ENCODE measurements at regions not wholly inside any gene's neighbourhood (a gene's known extent, or its start where the extent isn't known, plus 50 kb on each side); places are given as distances from the start of the nearest gene placed in this dataset.
A peak's percentile ranks its signal among the peaks of the same experiment; 100 is the strongest.

DNA sequence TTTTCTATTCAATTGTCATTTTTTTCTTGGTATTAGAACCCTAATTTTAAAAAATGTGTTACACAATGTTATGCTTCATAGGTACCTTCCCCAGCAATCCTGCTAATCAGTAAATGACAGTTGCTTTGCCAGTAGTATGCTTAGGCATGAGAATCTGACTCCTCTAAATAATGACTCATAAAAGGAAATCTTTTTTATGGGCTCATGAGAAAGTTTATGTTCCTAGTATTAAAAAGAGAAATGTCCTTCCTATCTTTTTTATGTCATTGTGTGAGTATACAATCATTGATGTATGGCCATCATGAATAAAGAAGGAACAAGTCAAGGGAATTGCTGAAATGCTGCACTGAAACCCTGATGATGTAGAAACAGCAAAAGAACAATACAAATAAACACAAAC, 1237.7 kb upstream of the PCDH20 start:
- DNase-seq (ENCODE audit: low read depth), result no peak

DNA sequence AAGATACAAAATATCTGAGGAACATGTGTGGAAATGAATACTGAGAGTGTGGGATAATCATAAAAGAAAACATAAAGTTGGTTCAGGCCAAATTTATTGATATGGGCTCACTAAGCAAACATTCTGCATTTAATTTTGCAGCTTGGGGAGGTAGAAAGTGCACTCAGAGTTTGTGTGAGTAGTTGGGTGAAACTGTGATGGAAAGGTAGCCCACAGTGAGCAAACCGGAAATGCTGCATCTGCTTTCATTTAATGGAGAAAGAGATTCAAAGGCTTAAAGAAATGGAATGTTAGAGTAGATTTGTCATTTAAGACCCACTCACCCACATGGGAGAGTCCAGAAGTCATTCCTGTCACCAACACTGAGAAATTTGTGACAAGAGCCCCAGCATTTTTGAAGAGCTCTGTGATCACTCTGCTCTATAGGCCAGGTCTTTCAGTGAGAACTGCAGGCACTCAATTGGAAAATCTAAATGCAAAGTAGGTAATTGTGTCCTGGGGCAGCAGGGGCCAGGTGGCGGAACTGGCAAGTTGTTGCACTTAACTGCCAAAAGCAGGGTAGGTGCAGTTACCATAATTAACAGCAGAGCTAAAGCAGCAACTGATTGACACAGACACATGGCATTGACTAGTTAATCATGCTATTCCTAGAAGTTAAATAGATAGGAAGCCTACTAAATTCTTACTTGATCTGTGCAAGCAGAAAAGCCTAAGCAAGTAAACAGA, 1228.3 kb upstream of the PCDH20 start:
- no peak for DNase-seq (ENCODE audit: low read depth)

DNA sequence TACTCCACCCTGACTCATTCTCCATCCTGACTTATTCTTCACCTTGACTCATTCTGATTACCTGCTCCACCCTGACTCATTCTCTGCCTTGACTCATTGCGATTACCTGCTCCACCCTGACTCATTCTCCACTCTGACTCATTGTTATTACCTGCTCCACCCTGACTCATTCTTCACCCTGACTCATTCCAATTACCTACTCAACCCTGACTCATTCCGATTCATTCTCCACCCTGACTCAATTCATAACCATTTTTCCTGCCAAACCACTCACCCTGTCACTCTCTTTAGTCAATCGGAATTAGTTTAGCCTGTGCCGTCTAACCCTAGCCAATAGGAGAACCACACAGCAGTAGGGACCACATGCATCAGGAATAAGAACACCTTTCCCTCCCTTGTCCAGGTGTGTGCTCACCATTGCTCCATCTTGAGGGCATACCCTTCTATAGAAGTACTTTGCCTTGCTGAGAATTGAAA, 1227.4 kb upstream of the PCDH20 start:
- peak; percentile 39 for DNase-seq (ENCODE audit: low read depth)

DNA sequence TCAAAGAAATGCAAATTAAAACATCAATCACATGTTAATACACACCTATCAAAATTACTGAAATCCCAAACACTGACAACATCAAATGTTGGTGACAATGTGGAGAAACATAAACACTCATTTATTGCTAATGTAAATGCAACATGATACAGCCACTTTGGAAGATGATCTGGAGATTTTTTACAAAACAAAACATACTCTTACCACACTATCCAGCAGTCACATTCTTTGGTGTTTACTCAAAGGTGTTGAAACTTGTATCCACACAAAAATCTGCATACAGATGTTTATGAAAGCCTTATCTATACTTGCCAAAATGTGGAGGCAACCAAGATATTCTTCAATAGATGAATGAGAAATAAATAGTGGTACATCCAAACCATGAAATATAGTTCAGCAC, 1219.5 kb upstream of the PCDH20 start:
- DNase-seq (ENCODE audit: low read depth), result no peak

DNA sequence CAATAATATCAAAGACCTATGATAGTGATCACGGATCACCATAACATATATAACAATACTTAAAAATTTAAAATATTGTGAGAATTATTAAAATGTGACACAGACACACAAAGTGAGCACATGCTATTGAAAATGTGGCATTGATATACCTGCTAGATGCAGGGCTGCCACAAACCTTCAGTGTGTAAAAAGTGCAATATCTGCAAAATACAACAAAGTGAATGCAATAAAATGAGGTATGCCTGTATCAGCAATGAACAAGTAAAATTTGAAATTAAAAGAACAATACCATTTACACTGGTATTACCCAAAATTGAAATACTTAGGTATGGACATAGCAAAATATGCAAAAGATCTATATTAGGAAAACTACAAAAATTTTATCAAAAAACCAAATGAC, 1217.8 kb upstream of the PCDH20 start:
- no peak for DNase-seq (ENCODE audit: low read depth)

DNA sequence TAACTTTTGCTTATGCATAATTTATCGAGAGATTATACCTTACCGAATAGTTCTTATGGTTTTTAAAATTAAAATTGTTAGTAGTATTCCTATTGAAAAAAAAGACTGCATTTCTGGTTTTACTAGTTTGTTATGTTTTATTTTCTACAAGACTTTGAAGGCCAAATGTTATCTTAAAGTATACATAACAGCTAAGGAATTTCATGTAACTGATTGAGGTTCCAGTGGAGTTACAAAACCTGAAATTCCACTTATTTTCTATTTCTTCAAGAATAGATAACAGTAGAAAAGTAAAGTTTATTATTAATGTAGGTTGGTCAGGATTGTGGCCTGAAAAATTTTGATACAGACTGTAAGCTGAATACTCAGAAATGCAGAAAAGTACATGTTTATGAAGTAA, 1216.0 kb upstream of the PCDH20 start:
- no peak for DNase-seq (ENCODE audit: low read depth)

DNA sequence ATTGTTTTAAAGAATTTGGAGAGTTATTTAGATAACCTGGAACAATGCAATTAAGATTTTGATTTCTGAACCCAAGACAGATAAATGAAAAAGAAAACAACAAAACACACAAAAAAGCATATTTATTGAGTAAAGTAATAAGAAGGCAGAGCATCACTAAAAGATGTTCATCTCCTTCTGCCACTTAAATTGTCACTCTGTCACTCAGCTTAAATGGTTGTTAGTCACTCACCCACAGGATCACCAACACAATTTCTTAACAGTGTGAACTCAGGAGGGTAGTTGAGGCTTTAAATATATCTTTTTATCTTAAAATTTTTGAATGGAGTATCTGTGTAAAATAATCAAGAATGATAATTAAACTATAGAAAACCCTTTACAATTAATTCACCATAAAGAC, 1215.5 kb upstream of the PCDH20 start:
- no peak for DNase-seq (ENCODE audit: low read depth)

DNA sequence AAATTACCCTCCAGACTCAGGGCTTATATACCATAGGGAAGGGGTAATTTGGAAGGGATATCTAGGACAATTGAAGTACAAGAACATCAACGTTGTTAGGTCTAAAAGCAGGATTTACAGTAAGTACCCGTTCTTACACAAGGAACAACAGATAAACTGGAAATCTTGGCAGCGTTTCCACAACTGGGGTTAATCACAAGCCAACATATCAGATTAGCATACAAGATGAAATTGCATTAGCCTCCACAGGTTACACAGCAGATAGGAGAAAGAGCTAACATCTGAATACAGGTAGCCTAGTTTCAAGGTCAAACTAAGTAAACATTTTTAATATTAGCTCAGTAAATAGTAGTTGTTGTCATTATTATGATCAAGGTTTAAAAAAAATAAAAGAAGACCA, 1214.0 kb upstream of the PCDH20 start:
- DNase-seq (ENCODE audit: low read depth), result no peak

DNA sequence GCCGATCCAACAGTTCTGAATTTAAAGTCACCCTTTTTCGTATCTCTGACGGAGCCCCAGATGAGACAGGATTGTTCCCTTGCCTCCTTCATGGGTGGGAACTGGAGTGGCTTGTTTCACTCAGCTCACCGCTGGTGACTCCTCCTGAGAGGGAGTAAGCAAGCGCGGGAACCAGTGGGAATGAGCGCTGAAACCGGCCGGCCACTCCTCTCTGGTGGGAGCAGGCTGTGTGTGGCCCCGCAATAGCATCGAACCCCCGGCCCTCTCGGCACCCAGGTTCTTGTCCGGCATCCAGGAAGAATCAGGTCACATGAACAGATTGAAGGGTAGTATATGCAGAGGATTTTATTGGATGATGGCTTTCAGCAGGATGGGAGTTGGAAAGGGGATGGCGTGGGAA, 1211.6 kb upstream of the PCDH20 start:
- no peak for DNase-seq (ENCODE audit: low read depth)

DNA sequence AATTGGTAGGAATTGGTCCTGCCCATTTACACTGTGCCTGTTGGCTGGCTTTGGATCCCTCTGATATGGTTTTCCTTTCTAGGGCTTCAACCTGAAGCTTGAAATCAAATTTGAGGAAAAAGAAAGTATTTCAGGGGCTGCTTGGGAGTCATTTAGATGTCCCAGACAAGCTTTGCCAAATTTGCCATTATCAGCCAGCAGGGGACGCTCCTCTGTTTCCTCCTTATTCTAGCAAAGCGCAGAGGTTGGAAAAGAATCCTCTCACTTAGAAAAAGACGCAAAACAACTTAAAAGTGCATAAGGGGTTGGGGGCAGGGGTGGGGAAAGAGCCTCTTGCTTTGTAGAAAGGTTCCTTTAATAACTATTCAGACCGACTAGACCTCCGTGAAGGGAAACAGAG, 1211.1 kb upstream of the PCDH20 start:
- DNase-seq (ENCODE audit: low read depth), result no peak

DNA sequence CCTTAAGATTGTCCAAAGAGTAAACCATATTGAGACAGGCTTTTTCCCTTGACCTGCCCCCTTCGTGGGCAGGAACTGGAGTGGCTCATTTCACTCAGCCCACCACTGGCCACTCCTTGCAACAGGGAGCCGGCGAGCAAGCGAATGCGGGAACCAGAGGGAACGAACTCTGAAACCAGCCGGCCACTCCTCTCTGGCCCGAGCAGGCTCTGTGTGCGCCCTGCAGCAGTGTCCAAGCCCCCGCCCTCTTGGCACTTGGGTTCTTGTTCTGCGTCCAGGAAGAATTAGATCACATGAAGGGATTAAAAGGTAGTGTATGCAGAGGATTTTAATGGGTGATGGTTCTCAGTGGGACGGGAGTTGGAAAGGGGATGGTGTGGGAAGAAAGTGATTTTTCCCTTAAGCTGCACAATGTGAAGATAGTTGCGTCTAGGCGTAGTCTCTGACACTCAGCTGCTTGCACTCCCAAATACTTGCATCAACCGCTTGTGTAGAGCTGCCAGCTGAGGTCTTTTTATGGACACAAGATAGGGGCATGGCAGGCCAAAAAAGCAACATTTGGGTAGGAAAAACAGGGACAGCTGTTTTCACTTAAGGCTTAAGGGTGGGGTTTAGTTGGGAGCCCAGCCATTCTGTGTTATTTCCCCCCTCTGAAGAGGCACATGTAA, 1209.7 kb upstream of the PCDH20 start:
- no peak for DNase-seq (ENCODE audit: low read depth)

DNA sequence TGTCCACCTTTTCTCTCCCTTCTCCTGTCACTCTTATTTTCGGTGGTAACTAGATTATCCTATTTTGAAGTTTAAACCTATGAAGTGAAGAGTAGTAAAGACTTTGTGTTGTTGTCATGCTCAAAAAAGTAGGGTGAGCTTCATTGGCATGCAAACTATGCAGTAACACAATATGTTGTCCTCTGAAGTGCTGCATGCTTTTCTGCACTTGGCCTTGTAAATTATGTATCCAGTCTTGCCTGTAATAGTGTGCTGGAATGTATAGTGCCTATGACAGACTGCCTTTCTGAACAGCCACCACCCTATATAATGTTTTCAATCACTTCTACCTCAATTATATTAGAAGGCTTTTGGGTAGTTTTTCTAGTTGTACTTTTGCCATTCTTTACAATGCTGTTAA, 1198.2 kb upstream of the PCDH20 start:
- no peak for DNase-seq (ENCODE audit: low read depth)

DNA sequence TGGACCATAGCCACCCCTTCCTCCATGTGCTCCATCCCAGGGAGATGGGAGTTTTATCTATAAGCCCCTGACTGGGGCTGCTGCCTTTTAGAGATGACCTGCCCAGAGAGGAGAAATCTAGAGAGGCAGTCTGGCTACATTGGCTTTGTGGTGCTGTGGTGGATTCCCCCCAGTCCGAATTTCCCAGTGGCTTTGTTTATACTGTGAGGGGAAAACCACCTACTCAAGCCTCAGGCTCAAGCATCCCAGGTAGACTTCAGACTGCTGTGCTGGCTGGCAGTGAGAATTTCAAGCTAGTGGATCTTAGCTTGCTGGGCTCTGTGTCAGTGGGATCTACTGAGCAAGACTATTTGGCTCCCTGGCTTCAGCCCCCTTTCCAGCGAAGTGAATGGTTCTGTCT, 1195.7 kb upstream of the PCDH20 start:
- no peak for DNase-seq (ENCODE audit: low read depth)

DNA sequence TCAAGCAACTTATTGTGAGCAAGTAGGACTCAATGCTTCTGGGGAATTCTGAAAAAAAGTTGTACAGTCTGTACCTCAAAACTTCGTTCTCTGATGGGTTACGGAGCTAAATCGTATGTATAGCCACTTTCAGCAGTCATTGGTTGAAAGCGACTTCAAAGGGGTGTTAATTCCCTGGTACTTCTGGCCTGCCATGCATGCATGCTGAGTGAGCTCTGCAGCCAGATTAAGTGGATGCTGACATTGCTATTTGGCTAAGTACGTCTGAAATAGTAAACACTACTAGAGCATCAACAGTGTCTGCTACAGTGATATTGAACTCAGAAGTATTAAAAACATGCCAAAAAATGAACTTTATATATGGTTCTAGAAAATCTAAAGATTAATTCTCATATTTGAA, 1183.1 kb upstream of the PCDH20 start:
- no peak for DNase-seq (ENCODE audit: low read depth)

DNA sequence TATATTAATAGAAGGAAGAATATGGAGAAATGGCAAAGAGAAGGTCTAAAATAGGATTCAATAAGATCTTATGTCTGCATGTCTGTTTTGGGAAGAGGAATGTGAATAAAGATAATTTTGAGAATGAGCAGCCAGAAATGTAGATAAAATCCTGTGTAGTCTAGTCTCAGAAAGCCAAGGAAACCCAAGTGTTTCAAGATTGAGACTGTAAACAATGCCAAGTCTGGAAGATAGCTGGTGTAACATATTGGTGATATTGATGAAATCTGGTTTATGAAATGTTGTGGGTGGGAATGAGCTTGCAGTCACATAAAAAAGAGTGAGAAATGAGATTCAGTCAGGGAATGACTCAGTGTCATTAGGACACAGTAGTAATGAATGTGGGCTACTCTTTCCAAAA, 1180.3 kb upstream of the PCDH20 start:
- no peak for DNase-seq (ENCODE audit: low read depth)

DNA sequence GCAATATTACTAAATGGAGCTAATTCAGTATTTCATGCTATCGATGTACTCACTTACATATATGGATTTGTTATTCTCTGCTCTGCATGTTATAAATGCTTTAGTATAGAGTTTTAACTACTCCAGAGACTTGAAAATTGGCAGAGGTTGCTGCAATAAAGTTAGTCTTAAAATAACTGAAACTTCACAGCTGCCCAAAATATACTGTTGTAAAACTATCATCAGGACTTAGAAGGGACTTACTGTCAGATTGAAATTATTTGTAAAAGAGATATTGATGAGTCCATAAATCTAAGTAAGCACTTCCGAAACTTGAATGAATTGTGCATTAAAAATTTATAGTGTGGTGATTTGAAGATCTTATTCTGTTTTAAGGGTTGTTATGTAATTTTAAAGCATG, 1178.2 kb upstream of the PCDH20 start:
- no peak for DNase-seq (ENCODE audit: low read depth)

DNA sequence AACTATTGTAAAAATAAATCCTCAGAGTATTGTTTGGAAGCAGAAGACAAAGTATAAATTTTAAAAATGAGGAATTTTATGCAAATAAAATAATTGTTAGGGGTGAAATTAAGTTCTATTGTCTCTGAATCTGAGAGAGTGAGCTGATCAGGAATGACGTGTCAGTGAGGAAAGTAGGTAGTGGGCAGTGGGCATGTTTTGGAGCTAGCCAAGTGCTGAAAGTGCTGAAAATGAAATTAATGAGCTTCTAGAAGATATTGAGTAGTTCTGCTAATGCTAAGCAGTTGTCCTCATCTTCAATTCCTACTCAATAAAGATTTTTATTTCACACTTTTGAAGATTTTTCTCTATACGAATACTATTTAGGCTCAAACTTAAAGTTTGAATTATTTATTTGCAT, 1167.8 kb upstream of the PCDH20 start:
- no peak for DNase-seq (ENCODE audit: low read depth)

DNA sequence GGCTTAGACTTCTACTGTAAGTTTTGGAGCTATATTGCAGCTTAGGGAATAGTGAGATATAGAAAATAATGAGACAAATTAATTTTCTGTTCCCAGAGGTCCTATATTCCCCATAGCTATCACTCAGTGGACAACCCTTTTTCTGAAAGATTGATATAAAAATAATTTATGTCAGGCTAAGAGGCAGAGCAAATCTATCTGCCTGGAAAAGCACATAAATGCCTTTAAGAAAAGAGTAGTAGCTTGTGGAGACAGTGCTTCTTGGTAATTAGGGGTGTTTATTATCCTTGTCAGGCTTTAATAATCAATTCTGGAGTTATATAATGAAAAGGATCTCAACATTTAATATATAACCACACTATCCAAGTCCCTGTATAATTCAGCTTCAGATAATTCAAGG, 1162.8 kb upstream of the PCDH20 start:
- DNase-seq (ENCODE audit: low read depth), result no peak

DNA sequence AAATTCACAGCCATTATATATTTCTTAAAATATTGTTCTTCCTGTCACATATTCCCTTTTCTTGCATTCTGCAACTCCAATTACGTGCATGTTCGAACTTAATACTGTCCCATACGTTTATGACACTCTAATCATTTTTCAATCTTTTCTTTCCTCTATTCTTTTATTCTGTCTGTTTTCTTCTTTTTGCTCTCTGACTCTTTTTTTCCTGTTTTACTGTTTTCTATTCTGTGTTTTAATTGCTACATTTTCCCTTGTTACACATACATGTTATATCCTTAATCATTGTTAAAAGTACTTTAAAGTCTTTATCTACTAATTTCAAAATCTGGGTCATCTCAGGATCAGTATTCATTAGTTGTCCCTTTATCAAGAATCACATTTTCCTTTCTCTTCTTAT, 1149.1 kb upstream of the PCDH20 start:
- no peak for DNase-seq (ENCODE audit: low read depth)

DNA sequence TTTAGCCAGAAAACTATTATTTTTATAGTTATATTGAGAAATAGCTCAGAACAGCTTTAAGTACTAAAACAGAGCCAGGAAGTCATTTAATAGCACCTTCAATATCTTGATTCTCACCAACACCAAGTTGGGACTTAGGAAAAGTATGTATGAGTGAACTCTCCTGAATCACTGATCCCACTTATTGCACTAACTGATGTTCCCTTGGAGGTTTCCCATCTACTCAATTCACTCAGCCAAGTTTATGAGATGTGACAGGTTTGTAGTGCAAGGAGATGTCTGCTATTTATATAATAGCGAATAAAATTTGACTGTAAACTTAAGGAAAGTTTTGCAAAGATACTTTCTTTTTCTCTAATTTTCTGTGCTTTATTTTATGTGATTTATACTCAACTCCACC, 1147.6 kb upstream of the PCDH20 start:
- DNase-seq (ENCODE audit: low read depth), result no peak

DNA sequence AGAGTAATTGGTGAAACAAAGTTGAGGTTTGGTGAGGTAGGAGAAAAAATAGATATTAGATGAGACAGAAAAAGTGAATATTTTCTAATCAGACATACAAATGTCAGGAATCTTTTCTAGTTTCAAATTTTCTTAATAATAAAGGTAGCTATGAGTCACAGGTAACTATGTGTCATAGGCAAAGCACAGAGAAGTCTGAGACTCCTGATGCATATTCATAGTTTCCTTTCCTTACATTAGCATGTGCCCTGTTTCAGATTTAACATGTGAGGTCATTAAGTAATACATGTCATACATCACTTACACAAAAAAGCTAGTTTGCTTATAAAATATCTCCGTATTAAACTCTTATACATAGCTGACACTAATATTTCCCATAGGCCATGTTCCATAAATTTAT, 1141.3 kb upstream of the PCDH20 start:
- DNase-seq (ENCODE audit: low read depth), result no peak

DNA sequence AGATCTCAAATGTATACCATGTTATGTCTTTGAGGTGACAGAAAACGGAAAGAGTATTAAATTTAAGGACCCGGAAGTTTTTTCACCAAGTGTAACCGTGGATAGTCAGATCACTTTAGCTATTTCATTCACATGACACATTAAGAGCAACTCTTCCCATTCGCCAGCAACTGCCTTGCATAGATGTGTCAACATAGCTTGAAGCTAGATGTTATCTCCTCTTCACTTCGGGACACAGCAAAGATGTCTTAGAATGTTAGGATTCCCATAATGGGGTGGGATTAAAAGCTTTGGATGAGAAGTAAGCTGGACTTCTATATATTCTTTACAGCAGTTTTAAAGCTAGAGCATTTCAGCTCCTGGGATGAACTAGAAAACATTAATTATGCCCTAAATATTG, 1135.9 kb upstream of the PCDH20 start:
- DNase-seq (ENCODE audit: low read depth), result no peak

DNA sequence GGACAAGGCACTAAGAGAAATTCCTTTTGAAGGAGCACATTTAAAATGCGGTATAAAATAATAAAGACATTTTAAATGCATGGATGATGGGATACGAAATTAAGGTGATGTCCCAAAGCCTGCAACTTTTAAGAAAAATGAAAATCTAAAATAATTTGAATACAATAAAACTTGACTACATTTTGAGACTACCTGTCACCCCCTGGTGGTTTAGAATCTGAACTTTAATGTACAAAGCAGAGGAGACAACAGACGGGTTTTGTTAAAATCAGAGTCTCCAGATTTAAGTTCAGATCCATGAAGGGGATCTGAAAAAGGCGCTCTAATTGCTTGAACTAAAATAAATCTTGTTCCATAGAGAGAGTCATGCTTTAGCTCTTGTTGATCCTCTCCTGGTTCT, 1129.3 kb upstream of the PCDH20 start:
- DNase-seq (ENCODE audit: low read depth), result no peak

DNA sequence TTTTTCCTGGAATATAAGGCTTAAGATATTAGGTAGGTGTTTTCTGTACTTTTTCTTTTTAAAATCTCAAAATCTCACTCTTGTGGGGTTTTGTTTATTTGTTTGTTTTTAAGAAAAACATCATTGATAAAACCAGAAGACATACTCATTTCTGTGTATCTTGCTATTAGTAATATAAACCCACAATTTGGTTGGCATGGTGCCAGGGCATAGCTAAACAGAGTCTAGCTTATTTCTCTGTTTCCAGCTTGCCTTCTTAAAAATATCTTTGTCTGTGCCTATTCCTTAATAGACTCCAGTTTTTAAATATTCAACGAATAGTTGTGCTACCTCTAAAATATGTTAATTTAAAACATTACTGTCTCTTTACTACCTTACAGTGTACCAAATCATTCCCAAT, 1121.9 kb upstream of the PCDH20 start:
- no peak for DNase-seq (ENCODE audit: low read depth)

All from iris pigment epithelial cell (primary cell).